ENCODE measurements at regions not wholly inside any gene's neighbourhood (a gene's known extent, or its start where the extent isn't known, plus 50 kb on each side); places are given as distances from the start of the nearest gene placed in this dataset.

GRCh38 chr11:56846631-56847576 lies 98.4 kb upstream of the OR9G4 start:
- FAIRE-seq, result no peak
- Histone ChIP-seq H3K9ac (ENCODE audit: low read length in 3 of 3) (no peak overlapping the region), H3K27me3 (ENCODE audit: control insufficient read depth, insufficient read depth, low read length) (no peaks in the 10 kb centered on the region), H3K36me3 (ENCODE audit: control insufficient read depth in 2 of 3, insufficient read depth in 3 of 3, low read length in 3 of 3) (no peaks in the 10 kb centered on the region), H3K4me3 (ENCODE audit: low read length in 3 of 3) (no peak overlapping the region), H3K4me1 (ENCODE audit: control insufficient read depth in 2 of 3, insufficient read depth in 2 of 3, low read depth in 1 of 3, low read length in 3 of 3) (peaks cover 0 to 3% (median 0%) of the 10 kb centered on the region in 3 donors), H3K27ac (ENCODE audit: low read depth in 2 of 2, low read length in 2 of 2) (no peak overlapping the region), H3K9me3 (ENCODE audit: control insufficient read depth in 2 of 3, insufficient read depth in 1 of 3, low read length in 3 of 3) (no peaks in the 10 kb centered on the region)
- peak in 4 of 5 donors; percentile 57 to 83 (median 74) for DNase-seq
- intact Hi-C loops (cut with DNase I), result no loop called here
- TF ChIP-seq, protein P1, sequence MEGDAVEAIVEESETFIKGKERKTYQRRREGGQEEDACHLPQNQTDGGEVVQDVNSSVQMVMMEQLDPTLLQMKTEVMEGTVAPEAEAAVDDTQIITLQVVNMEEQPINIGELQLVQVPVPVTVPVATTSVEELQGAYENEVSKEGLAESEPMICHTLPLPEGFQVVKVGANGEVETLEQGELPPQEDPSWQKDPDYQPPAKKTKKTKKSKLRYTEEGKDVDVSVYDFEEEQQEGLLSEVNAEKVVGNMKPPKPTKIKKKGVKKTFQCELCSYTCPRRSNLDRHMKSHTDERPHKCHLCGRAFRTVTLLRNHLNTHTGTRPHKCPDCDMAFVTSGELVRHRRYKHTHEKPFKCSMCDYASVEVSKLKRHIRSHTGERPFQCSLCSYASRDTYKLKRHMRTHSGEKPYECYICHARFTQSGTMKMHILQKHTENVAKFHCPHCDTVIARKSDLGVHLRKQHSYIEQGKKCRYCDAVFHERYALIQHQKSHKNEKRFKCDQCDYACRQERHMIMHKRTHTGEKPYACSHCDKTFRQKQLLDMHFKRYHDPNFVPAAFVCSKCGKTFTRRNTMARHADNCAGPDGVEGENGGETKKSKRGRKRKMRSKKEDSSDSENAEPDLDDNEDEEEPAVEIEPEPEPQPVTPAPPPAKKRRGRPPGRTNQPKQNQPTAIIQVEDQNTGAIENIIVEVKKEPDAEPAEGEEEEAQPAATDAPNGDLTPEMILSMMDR (IDR thresholded peaks at IDR 0.05; ENCODE audit: borderline replicate concordance, extremely low read depth, insufficient read depth), result no peak

GRCh38 chr11:56845121-56845732 lies 96.7 kb upstream of the OR9G4 start:
- intact Hi-C loops (cut with DNase I), result no loop called here
- Histone ChIP-seq H3K36me3 (ENCODE audit: control insufficient read depth in 2 of 3, insufficient read depth in 3 of 3, low read length in 3 of 3) (no peaks in the 10 kb centered on the region), H3K9me3 (ENCODE audit: control insufficient read depth in 2 of 3, insufficient read depth in 1 of 3, low read length in 3 of 3) (no peaks in the 10 kb centered on the region), H3K9ac (ENCODE audit: low read length in 3 of 3) (no peak overlapping the region), H3K27me3 (ENCODE audit: control insufficient read depth, insufficient read depth, low read length) (no peaks in the 10 kb centered on the region), H3K27ac (ENCODE audit: low read depth in 2 of 2, low read length in 2 of 2) (no peak overlapping the region), H3K4me1 (ENCODE audit: control insufficient read depth in 2 of 3, insufficient read depth in 2 of 3, low read depth in 1 of 3, low read length in 3 of 3) (peaks cover 0 to 6% (median 0%) of the 10 kb centered on the region in 3 donors), H3K4me3 (ENCODE audit: low read length in 3 of 3) (no peak overlapping the region)
- DNase-seq (peak in 1 of 5 donors; percentile 59), FAIRE-seq (no peak)
- TF ChIP-seq, protein P1 (IDR thresholded peaks at IDR 0.05; ENCODE audit: borderline replicate concordance, extremely low read depth, insufficient read depth), result no peak

- no peak for FAIRE-seq
- TF ChIP-seq, protein P1 (IDR thresholded peaks at IDR 0.05; ENCODE audit: borderline replicate concordance, extremely low read depth, insufficient read depth), result no peak
- no peaks in the 10 kb centered on the region for H3K27me3 ChIP-seq (ENCODE audit: control insufficient read depth, insufficient read depth, low read length)
- no peak overlapping the region for H3K9ac ChIP-seq (ENCODE audit: low read length in 3 of 3)
- no peaks in the 10 kb centered on the region for H3K9me3 ChIP-seq (ENCODE audit: control insufficient read depth in 2 of 3, insufficient read depth in 1 of 3, low read length in 3 of 3)
- H3K4me3 ChIP-seq (ENCODE audit: low read length in 3 of 3), result no peak overlapping the region
- H3K27ac ChIP-seq (ENCODE audit: low read depth in 2 of 2, low read length in 2 of 2), result no peak overlapping the region
- peaks cover 0 to 6% (median 0%) of the 10 kb centered on the region in 3 donors for H3K4me1 ChIP-seq (ENCODE audit: control insufficient read depth in 2 of 3, insufficient read depth in 2 of 3, low read depth in 1 of 3, low read length in 3 of 3)
- no peak for DNase-seq
- H3K36me3 ChIP-seq (ENCODE audit: control insufficient read depth in 2 of 3, insufficient read depth in 3 of 3, low read length in 3 of 3), result no peaks in the 10 kb centered on the region
- intact Hi-C loops (cut with DNase I), result loop anchor here (5.0 kb wide), 1 partner anchor 408 kb away; no protein-coding TSS in a partner anchor
Observed at GRCh38 chr11:56843816-56844215, 95.3 kb upstream of the OR9G4 start.

All from kidney (tissue), 13 donors.